GM12891 (cell line): ENCODE measurements at regions not wholly inside any gene's neighbourhood (a gene's known extent, or its start where the extent isn't known, plus 50 kb on each side); places are given as distances from the start of the nearest gene placed in this dataset.

Experiments used
- PAX5 ChIP-seq: IDR thresholded peaks from 2 replicates; pipeline ENCODE4 v1.6.1; 2011; ENCODE audit warnings: low read length, moderate library complexity, mild to moderate bottlenecking; ENCODE audit not compliant: insufficient read depth, severe bottlenecking
- POLR2A ChIP-seq: IDR thresholded peaks from 2 replicates; pipeline ENCODE4 v1.6.1; 2011; ENCODE audit warnings: low read depth, low read length, control low read depth
- POLR2AphosphoS5 ChIP-seq: IDR thresholded peaks from 2 replicates; pipeline ENCODE4 v1.6.1; 2011; ENCODE audit warnings: low read depth, low read length, control low read depth
- SPI1 ChIP-seq: IDR thresholded peaks from 2 replicates; pipeline ENCODE4 v1.6.1; 2011; ENCODE audit warnings: low read depth, low read length, control low read depth
- TAF1 ChIP-seq: IDR thresholded peaks from 2 replicates; pipeline ENCODE4 v1.6.1; 2011; ENCODE audit warnings: low read depth, low read length, control low read depth

DNA sequence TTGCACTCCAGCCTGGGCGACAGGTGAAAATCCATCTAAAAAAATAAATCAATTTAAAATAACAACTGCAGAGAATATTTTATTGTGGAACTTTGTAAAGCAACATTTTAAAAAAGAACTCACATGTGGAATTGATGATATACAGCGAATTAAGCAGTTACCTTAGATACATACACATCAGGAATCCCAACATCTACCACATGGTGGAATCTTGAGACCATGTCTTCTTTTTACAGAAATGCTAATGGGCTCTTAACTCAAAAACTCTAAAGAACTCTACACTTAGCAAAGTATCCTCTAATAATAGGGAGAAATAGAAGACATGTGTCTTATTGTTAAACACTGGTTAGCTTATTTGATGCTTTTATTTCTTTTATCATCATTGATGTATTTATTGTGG, 373.6 kb downstream of the CDH7 start:
- TF ChIP-seq POLR2AphosphoS5, result no peak
- no peak for TF ChIP-seq POLR2A
- no peak for TF ChIP-seq TAF1
- no peak for TF ChIP-seq PAX5
- TF ChIP-seq SPI1, result no peak
